ENCODE measurements at regions not wholly inside any gene's neighbourhood (a gene's known extent, or its start where the extent isn't known, plus 50 kb on each side); places are given as distances from the start of the nearest gene placed in this dataset.

DNA sequence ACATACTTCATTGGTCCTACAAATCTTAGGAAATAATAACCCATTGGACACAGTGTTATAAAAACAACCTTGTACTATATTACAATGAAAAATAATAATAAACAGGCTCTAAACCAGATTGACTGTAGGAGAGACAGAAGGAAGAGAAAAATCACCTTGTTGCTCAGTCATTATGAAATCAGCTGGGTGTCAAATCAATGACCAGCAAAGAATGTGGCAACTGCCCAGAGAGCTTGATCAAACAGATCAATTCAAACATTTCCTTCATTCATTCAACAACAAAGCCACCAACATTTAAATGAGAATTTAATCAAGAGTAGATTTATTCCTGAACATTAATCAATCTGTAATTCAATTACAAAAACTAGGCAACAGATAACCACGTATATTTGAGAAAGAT, 671.9 kb upstream of the CHAC2 start:
- TF ChIP-seq, protein P1, sequence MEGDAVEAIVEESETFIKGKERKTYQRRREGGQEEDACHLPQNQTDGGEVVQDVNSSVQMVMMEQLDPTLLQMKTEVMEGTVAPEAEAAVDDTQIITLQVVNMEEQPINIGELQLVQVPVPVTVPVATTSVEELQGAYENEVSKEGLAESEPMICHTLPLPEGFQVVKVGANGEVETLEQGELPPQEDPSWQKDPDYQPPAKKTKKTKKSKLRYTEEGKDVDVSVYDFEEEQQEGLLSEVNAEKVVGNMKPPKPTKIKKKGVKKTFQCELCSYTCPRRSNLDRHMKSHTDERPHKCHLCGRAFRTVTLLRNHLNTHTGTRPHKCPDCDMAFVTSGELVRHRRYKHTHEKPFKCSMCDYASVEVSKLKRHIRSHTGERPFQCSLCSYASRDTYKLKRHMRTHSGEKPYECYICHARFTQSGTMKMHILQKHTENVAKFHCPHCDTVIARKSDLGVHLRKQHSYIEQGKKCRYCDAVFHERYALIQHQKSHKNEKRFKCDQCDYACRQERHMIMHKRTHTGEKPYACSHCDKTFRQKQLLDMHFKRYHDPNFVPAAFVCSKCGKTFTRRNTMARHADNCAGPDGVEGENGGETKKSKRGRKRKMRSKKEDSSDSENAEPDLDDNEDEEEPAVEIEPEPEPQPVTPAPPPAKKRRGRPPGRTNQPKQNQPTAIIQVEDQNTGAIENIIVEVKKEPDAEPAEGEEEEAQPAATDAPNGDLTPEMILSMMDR (IDR thresholded peaks at IDR 0.05), result no peak
- TF ChIP-seq POLR2A (IDR thresholded peaks at IDR 0.05), result no peak
